HTR-8/SVneo (cell line): ENCODE measurements at regions not wholly inside any gene's neighbourhood (a gene's known extent, or its start where the extent isn't known, plus 50 kb on each side); places are given as distances from the start of the nearest gene placed in this dataset.
A peak's percentile ranks its signal among the peaks of the same experiment; 100 is the strongest.

ENCODE experiments used
- DNase-seq: peaks from one replicate; pipeline ENCODE4 v3.0.0; 2011; ENCODE audit warnings: low spot score, mixed read lengths; ENCODE audit not compliant: insufficient read length
- FAIRE-seq: peaks from 2 replicates; lab custom pipeline; 2011; peaks lifted over from hg19 to GRCh38; lab: Jason Lieb, UNC

DNA sequence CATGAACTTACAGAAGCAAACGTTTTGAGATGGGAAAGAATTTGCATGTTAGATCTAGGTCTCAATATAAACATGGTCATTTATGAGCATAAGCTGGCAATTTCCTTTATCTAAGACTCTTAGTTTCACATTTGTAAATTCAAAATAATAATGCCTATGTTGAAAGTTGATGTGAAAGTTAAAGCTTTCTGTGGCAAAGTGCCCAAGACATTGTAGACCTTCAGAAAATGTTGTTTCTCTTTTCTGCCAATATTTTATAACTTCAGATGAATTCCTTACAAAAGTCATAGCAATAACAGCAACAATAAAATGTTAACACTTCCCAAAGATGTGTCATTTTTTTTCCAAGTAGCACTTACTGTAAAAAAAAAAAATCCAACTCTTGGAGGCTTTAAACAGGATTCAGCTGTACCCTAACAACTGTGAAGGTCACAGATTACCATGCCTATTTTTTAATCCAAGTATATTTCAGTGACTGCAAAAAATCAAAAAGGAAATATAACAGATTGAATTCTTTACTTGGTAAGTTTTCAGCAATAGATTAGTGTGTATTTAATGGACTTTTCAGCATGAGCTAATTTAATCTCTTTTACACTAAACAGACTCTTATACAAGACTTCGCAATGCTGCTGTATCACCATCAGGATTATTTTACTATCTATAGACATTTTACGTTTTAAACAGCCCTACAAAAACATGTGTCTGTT lies 206.5 kb upstream of the PDE5A start:
- DNase-seq: no peak
- no peak for FAIRE-seq

DNA sequence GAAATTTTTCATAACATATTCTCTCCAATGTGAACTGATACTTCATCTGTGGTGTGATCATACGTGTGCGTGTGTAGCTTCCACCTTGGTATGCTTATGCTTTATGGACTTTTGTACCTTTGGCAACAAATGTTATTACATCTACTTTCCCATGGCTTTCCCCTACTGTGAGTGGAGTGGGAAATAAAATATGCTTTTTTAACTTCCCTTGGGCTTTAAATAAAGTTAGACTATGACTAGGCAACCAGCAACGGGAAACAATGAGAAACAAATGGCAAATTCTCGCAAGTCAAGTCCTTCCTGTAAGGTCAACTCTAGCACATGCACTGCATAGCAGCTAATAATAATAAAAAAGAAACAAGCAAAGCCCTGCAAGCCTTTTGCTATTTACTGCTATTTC lies 205.0 kb upstream of the PDE5A start:
- FAIRE-seq (no peak), DNase-seq (no peak)

DNA sequence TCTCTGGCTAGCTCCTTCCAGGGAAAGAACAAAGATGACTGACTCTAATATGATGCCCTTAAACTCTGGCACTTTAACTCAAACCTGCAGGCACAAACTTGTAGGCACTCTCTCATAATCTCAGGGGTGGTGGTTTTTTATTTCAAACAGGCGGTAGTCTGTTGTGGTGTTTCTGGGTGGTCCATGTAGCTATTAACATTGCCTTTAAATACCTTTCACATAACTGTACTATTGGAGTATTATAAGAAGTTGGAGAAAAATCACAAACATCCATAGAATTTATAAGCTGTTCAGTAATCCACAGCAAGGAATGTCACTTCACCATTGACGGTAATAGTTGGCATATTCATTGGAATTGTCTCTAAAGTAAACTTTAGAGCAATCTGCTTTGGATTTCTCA lies 204.2 kb upstream of the PDE5A start:
- DNase-seq (no peak), FAIRE-seq (no peak)

DNA sequence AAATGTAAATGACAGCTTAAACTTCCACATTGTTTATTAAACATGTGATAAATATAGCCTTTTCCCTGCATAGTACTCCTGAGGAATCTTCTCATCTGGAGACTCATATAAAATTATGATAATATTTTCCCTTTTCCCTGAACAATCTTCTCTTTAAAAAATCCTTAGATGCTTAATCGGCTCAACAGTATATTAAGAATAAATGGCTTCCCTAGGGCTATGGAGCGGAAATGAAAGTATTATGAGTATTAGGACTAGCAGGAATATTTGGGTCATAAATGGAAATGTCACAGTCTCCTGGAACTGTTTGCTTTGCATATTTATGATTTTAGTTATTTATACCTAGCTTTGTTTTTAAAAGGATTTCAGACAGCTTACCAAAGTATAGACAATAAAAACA lies 200.7 kb upstream of the PDE5A start:
- no peak for FAIRE-seq

DNA sequence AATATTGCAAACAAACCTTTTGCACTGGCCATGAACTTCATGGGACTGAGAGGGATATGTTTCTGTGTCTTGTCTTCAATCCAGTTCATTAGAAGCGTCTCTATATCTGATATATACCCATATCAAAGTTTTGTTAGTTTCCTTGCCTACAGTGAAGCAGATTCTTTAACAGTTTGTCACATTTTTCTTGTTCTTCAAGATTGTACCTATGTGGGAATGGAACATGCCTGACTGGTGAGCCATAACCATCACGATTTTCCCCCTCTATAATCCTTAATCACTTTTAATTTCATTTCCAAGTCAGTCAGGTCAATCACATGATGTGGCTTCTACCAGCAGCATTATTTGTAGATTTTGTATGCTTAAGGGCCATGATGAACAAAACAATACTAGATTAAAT lies 197.1 kb upstream of the PDE5A start:
- DNase-seq (no peak), FAIRE-seq (no peak)

More for the DNA sequence above, 200.7 kb upstream of the PDE5A start:
- no peak for DNase-seq

DNA sequence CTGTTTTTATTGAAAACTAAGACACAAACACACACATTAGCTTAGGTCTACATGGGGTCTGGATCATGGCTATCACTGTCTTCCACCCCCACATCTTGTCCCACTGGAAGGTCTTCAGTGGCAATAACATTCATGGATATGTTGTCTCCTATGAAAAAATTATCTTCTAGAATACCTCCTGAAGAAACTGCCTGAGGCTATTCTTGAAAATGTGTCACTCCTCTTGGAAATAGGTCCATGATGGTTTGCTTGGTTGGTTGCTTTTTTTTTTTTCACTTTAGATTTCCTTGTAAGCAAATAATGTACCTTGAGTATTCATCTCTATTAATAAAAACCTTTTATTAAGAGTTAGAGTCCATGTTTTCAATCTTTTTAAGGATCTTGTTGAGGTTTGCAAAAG lies 195.3 kb upstream of the PDE5A start:
- DNase-seq (no peak), FAIRE-seq (no peak)

DNA sequence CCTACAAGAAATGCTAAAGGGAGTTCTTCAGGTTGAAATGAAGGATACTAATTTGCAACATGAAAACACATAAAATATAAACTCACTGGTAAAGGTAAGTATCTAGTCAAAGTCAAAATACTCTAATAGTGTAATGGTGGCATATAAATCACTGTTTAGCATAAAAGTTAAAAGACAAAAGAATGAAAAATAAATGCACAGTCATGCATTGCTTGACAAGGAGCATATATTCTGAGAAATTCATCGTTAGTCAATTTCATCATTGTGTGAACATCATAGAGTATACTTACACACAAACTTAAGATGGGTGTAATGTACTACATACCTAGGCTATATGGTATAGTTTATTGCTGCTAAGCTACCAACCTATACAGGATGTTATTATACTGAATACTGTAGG lies 194.4 kb upstream of the PDE5A start:
- FAIRE-seq: no peak
- no peak for DNase-seq

DNA sequence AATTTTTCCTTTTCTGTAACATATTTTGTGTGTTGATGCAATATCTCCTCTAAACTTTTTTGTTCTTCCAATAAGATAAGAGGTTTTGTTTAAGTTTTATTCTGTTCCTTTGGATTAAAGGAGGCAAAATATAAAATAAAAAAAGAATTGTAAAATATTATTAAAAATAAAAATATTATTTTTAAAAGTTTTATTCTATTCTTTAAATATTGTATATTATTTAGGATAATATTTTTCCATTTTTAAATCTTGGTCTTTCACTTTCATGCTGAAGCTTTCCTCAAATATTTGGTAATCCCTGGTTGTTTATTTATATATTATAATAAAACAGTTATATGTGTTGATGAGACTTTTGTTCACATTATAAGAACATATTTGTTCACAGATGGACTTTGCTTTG lies 187.9 kb upstream of the PDE5A start:
- FAIRE-seq (no peak), DNase-seq (no peak)

DNA sequence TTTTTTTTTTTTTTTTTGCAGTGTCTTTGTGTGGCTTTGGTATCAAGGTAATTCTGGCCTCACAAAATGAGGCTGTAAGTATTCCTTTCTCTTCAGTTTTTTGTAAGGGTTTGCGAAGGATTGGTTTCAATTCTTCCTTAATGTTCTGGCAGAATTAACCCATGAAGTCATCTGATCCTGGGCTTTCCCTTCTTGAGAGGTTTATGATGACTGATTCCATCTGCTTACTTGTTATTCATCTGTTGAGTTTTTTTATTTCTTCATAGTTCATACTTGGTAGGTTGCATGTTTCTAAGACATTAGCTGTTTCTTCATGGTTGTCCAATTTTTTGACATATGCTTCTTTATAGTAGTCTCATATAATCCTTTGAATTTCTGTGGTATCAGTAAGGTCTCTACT lies 181.4 kb upstream of the PDE5A start:
- DNase-seq (no peak), FAIRE-seq (no peak)

DNA sequence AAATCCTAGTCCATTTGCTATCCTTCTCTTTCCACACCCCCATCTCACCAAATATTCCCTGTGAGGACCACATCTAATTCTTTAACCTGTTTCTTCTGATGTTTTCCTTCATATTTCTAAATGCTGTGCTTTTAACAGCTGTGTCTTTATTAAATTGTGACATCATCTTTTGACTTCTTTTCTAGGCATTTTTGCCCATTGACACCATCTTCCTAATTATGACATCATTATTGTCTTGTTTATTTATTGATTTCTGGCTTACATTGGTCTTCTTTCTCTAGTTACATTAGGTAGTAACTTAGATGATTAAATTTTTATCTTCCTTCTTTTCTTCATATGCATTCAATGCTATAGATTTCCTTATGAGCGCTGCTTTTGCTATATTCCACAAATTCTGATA lies 175.8 kb upstream of the PDE5A start:
- no peak for DNase-seq
- FAIRE-seq: no peak

DNA sequence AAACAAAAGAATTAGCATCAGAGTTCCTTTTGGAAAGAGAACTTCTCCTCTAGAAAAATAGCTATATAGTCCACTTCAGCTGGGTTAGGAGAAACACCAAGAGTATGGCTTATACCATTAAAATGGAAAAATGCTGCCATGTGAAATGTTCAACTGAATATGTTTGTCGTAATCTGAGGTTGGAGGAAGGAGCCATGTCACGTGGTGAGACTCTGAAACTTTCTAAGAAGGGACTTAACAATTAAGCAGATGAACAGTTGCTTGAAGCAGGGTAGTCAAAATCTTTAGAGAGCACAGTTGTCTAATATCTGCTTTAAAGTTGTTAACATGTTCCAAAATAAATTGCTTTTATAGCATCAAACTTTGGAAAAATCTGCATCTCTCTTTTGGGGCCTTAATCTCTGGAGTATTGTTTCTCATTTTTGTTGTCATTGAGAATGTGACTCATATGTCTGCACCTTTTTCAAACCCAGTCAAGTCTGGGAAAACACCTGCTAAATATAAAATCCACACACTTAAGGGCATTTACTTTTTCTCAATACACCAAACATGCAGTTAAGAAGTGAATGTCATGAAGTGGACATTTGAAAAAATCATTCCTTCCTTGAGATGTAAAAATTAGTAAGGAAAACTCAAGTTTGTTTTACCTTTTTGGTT lies 168.8 kb upstream of the PDE5A start:
- FAIRE-seq (no peak), DNase-seq (no peak)

DNA sequence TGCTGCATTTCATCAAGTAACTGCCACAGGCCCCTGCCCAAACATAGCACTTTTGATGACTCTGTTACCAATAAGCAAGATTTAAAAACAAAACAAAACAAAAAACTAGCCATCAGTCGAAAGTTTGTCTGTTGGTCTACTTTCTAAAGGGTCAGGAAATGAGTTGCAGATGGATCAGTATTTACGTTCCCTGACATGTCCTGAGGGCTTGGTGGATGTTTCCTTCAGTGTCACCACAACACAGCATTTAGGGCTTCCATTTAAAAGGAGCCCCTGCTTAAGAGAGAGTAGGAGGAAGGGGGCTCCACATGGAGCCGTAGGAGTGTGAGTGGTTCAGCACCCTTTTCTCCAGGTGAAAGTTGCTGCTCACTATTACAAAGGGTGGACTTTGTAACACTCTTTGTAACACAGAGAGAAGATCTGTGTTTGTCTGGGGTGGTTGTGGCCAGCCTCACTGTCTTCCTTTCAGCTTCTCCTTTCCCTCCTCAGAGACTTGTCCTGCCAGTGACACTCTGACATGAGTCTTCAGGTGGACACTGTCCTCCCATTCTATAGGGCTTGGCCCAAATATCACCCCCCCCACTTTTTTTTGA lies 167.5 kb upstream of the PDE5A start:
- DNase-seq (no peak), FAIRE-seq (no peak)

DNA sequence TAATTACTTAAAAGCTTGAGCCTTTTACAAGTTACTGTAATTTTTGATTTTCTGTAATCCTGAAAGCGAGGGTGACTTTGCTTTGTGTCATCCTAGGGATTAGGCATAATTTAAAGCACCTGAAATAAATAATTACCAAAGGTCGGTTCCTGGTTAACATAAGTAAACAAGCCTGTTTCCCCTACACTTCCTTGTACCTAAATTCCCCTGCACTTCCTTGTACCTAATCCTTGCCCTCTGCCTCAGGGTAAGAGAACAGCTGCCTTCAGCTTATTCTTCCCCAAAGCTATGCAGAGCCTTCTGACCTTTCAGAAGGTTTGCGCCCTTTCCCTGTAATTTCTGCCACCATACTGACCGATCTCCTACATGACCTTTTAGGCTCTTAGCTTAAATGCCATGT lies 166.1 kb upstream of the PDE5A start:
- FAIRE-seq (no peak), DNase-seq (no peak)

DNA sequence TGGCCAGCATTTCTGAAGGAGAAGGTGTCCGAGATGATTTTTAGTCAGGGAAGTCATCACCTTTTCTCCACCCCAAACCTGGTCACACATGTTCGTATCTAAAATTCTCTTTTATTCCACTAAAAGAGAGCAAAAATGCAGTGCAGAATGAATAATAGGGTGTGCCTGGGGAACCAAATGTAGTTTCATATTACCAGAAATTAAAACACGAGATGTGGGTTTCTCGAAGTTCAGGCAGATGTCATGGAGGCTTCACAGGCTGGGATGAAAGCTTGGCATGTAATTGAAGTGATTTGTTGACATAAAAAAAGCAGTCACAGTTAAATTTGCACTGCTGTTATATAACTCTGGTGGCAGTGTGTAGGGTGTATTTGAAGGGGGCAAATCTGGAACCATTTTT lies 165.5 kb upstream of the PDE5A start:
- FAIRE-seq: no peak
- no peak for DNase-seq

DNA sequence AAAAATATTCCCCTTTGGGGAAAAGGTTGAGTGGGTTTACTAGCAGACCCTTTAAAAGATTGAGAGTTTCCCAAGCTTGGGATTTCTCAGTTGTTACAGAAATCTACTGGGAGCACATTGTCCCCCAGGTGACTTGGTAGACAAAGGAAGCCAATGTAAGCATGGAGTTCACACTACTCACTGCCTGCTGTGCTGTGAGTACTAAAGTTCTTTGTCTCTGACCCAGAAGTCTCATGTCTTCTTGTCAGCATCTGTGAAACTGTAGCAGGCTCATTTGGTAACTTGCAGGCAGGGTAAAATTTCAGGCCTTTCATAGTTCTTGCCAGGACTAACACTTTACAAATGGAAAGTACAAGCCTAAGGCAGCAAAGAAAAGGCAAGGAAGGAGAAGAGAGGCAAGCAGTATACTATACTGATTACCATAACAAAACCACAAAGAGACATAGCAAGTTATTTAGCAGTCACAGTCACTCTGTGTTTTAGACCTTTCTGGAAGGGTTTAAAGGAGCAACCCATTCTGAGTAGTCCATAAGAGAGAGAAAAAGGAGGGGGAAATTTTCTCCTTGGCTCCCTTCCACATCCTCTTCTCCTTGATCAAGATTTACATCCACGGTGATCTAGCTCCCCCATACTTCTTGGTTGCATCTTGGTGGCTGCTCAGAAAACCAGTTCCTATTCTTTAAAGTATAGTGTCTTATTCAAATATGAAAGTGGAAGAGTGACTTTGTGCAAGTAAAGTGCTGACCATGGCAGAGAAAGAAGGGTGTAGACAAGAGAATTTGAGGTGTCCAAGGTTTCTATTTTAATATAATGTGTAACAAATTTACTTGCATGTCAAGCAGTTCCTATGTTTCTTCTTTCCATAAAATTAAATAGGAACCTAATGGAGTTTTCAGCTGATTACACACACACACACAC lies 160.0 kb upstream of the PDE5A start:
- no peak for FAIRE-seq
- no peak for DNase-seq

DNA sequence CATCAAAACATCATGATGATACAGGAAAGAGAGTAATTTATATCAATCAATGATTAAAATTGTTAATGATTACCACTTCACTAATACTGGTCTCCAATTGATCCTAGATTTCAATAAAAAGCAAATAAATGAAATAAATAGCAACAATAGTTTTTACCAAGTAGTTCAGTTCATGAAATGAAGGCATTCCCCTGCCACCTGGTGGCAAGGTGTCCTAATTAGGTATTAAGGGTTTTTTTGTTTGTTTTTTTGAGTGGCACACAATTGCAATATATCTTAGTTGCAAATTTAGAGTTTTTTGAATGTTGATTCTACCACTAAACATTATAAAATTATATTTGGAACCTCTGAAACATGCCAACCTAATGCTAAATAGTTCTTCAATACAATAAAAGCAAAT lies 157.4 kb upstream of the PDE5A start:
- DNase-seq: peak; percentile 7
- FAIRE-seq: no peak

DNA sequence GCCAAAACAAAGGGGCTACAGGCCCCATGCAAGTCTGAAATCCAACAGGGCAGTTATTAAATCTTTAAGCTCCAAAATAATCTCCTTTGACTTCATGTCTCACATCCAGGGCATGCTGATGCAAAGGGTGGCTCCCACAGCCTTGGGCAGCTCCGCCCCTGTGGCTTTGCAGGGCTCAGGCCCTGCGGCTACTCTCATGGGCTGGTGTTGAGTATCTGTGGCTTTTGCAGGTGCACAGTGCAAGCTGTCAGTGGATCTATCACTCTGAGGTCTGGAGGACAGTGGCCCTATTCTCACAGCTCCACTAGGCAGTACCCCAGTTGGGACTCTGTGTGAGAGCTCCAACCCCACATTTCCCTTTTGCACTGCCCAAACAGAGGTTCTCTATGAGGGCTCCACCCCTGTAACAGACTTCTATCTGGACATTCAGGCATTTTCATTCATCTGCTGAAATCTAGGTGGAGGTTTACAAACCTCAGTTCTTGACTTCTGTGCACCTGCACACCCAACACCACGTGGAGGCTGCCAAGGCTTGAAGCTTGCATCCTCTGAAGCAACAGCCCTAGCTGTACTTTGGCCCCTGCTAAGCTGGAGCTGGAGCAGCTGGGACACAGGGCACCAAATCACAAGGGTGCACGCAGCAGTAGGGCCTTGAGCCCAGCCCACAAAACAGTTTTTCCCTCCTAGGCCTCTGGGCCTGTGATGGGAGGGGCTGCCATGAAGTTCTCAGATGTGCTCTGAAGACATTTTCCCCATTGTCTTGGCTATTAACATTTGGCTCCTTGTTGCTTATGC lies 154.8 kb upstream of the PDE5A start:
- DNase-seq (no peak), FAIRE-seq (no peak)

DNA sequence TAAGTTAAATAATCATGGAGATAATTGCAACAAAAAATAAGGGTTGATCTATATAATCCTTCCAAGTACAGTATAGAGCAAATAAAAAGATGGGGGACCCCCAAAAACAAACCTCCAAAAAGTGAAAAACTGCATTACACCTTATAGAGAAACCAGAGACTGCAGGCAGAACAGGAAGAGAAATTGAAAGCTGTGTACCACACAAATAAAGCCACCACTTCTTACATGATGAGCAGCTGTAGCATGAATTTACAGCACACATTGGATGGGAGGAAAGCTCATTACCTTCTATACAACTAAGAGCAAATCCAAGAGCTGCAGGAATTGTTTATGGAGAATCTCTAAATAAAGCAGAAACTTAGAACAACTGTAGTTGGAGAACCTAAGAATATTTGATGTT lies 152.4 kb upstream of the PDE5A start:
- DNase-seq (no peak), FAIRE-seq (no peak)

DNA sequence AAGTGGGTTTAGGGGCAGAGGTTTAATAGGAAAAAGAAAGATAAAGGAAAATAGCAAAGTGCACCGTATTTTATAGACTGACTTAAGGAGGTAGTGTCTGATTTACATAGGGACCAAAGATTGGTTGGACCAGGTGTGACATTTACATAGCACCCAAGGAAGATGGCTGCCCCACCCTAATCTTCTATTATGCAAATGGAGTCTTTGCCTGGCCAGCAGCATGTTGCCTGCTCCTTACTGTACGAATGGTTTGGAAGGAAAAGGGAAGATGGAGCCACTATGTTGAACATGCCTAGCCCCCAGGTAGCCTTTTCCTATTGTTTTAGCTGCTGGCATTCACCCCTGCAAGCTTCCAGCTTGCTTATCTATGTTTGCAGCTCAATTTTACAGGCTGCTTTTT lies 146.2 kb upstream of the PDE5A start:
- DNase-seq (no peak), FAIRE-seq (no peak)

DNA sequence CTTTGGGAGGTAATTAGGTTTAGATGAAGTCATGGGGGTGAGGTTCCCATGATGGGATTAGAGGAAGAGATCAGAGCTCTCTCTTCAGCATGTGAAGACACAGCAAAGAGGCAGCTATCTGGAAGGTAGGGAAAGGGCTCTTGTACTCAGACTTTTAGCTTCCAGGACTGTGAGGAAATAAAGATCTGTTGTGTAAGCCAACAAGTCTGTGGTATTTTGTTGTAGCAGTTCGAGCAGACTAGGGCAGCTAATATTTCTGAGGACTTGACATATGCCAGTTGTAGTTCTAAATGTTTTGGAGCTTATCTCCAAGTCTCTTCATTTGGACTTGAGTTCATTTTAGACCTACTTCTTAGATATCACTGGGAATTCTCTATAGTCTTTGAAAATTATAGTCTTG lies 137.3 kb upstream of the PDE5A start:
- DNase-seq (no peak), FAIRE-seq (no peak)
